Stomach smooth muscle (tissue), 2 donors: ENCODE measurements at regions not wholly inside any gene's neighbourhood (a gene's known extent, or its start where the extent isn't known, plus 50 kb on each side); places are given as distances from the start of the nearest gene placed in this dataset.
"Not testable (repeated sequence)": the region's sequence is repeated elsewhere in the genome, so short reads cannot be mapped to it uniquely, and the experiment has no call there.

Experiments
- H3K27ac ChIP-seq: one replicate; pipeline ENCODE4 v1.7.0; 2013; ENCODE audit warnings: mild to moderate bottlenecking, low read length, inconsistent platforms
- H3K27me3 ChIP-seq, 2 donors: one replicate each; pipeline ENCODE4 v1.7.0; 2013; ENCODE audit warnings: low read length in 2 of 2; ENCODE audit not compliant: insufficient read depth in 2 of 2, control insufficient read depth in 1 of 2
- H3K36me3 ChIP-seq, 2 donors: one replicate each; pipeline ENCODE4 v1.7.0; 2013; ENCODE audit warnings: low read length in 2 of 2; ENCODE audit not compliant: control insufficient read depth in 2 of 2, insufficient read depth in 2 of 2
- H3K4me1 ChIP-seq: one replicate; pipeline ENCODE4 v1.7.0; 2013; ENCODE audit warnings: low read length; ENCODE audit not compliant: control insufficient read depth, insufficient read depth
- H3K4me3 ChIP-seq, 2 donors: one replicate each; pipeline ENCODE4 v1.7.0; 2013; ENCODE audit warnings: low read length in 2 of 2
- H3K9ac ChIP-seq, 2 donors: one replicate each; pipeline ENCODE4 v1.7.0; 2013; ENCODE audit warnings: low read length in 2 of 2, mild to moderate bottlenecking in 1 of 2
- H3K9me3 ChIP-seq, 2 donors: one replicate each; pipeline ENCODE4 v1.7.0; 2013; ENCODE audit warnings: low read length in 2 of 2; ENCODE audit not compliant: control insufficient read depth in 2 of 2
- donor health status: healthy.
- donor health status: Pancreatic carcinoma.

GRCh38 chr10:111290649-111291048 is 213.8 kb downstream of the ADRA2A start:
- H3K4me3 ChIP-seq, result no peak overlapping the region
- peaks cover 0 to 2% of the 10 kb centered on the region in 2 donors for H3K27me3 ChIP-seq
- H3K9ac ChIP-seq, result no peak overlapping the region
- no peak overlapping the region for H3K27ac ChIP-seq
- H3K36me3 ChIP-seq, result no peaks in the 10 kb centered on the region
- H3K9me3 ChIP-seq, result no peaks in the 10 kb centered on the region
- no peaks in the 10 kb centered on the region for H3K4me1 ChIP-seq

- H3K4me3 ChIP-seq, result no peak overlapping the region
- H3K4me1 ChIP-seq, result no peaks in the 10 kb centered on the region
- no peaks in the 10 kb centered on the region for H3K27me3 ChIP-seq
- H3K36me3 ChIP-seq, result no peaks in the 10 kb centered on the region
- no peak overlapping the region for H3K9ac ChIP-seq
- no peak overlapping the region for H3K27ac ChIP-seq
- H3K9me3 ChIP-seq, result no peaks in the 10 kb centered on the region
Observed at GRCh38 chr10:111295788-111296187, 219.0 kb downstream of the ADRA2A start.

- Histone ChIP-seq H3K4me3 (no peak overlapping the region), H3K4me1 (no peaks in the 10 kb centered on the region), H3K9me3 (peaks cover 0 to 3% of the 10 kb centered on the region in 2 donors), H3K27me3 (no peaks in the 10 kb centered on the region), H3K9ac (no peak overlapping the region), H3K36me3 (no peaks in the 10 kb centered on the region), H3K27ac (no peak overlapping the region)
Observed at GRCh38 chr10:111297351-111297848, 220.6 kb downstream of the ADRA2A start.

GRCh38 chr10:111298031-111298430 is 221.2 kb downstream of the ADRA2A start:
- peaks cover 0 to 3% of the 10 kb centered on the region in 2 donors for H3K9me3 ChIP-seq
- no peaks in the 10 kb centered on the region for H3K36me3 ChIP-seq
- H3K4me1 ChIP-seq, result no peaks in the 10 kb centered on the region
- H3K4me3 ChIP-seq, result no peak overlapping the region
- no peak overlapping the region for H3K27ac ChIP-seq
- no peak overlapping the region for H3K9ac ChIP-seq
- no peaks in the 10 kb centered on the region for H3K27me3 ChIP-seq

GRCh38 chr10:111299037-111299436 is 222.2 kb downstream of the ADRA2A start:
- no peaks in the 10 kb centered on the region for H3K4me1 ChIP-seq
- no peaks in the 10 kb centered on the region for H3K36me3 ChIP-seq
- H3K4me3 ChIP-seq, result no peak overlapping the region
- H3K27ac ChIP-seq, result no peak overlapping the region
- H3K9me3 ChIP-seq, result peaks cover 0 to 3% of the 10 kb centered on the region in 2 donors
- no peaks in the 10 kb centered on the region for H3K27me3 ChIP-seq
- H3K9ac ChIP-seq, result no peak overlapping the region

GRCh38 chr10:111303887-111304286 is 227.1 kb downstream of the ADRA2A start:
- Histone ChIP-seq H3K9ac (no peak overlapping the region), H3K4me1 (no peaks in the 10 kb centered on the region), H3K36me3 (no peaks in the 10 kb centered on the region), H3K27me3 (no peaks in the 10 kb centered on the region), H3K27ac (no peak overlapping the region), H3K9me3 (peaks cover 0 to 3% of the 10 kb centered on the region in 2 donors), H3K4me3 (no peak overlapping the region)

- Histone ChIP-seq H3K27ac (no peak overlapping the region), H3K9ac (no peak overlapping the region), H3K4me3 (peak overlapping the region in 1 of 2 donors; percentile 36)
Observed at GRCh38 chr10:111316722-111317212, 239.9 kb downstream of the ADRA2A start.

GRCh38 chr10:111319866-111320265 is 243.0 kb downstream of the ADRA2A start:
- Histone ChIP-seq H3K9ac (no peak overlapping the region), H3K27me3 (no peaks in the 10 kb centered on the region), H3K36me3 (no peaks in the 10 kb centered on the region), H3K4me1 (no peaks in the 10 kb centered on the region), H3K4me3 (no peak overlapping the region), H3K9me3 (no peaks in the 10 kb centered on the region), H3K27ac (no peak overlapping the region)

More at GRCh38 chr10:111316722-111317212, 239.9 kb downstream of the ADRA2A start:
- no peaks in the 10 kb centered on the region for H3K4me1 ChIP-seq
- no peaks in the 10 kb centered on the region for H3K9me3 ChIP-seq
- no peaks in the 10 kb centered on the region for H3K27me3 ChIP-seq
- no peaks in the 10 kb centered on the region for H3K36me3 ChIP-seq

- no peak overlapping the region for H3K9ac ChIP-seq
- H3K27me3 ChIP-seq, result no peaks in the 10 kb centered on the region
- H3K4me3 ChIP-seq, result no peak overlapping the region
- no peaks in the 10 kb centered on the region for H3K4me1 ChIP-seq
- H3K27ac ChIP-seq, result no peak overlapping the region
- H3K9me3 ChIP-seq, result no peaks in the 10 kb centered on the region
- H3K36me3 ChIP-seq, result no peaks in the 10 kb centered on the region
Observed at GRCh38 chr10:111323389-111323966, 246.6 kb downstream of the ADRA2A start.

- not testable (repeated sequence) for H3K4me1 ChIP-seq, H3K4me3 ChIP-seq, H3K9me3 ChIP-seq, H3K27ac ChIP-seq, H3K36me3 ChIP-seq, H3K27me3 ChIP-seq, H3K9ac ChIP-seq
Observed at GRCh38 chr10:111332174-111332573, 255.3 kb downstream of the ADRA2A start.

GRCh38 chr10:111335826-111336225 is 259.0 kb downstream of the ADRA2A start:
- Histone ChIP-seq H3K9me3 (peaks cover 0 to 7% of the 10 kb centered on the region in 2 donors), H3K9ac (no peak overlapping the region), H3K4me3 (no peak overlapping the region), H3K36me3 (no peaks in the 10 kb centered on the region), H3K4me1 (no peaks in the 10 kb centered on the region), H3K27ac (no peak overlapping the region), H3K27me3 (no peaks in the 10 kb centered on the region)
